ENCODE measurements at regions not wholly inside any gene's neighbourhood (a gene's known extent, or its start where the extent isn't known, plus 50 kb on each side); places are given as distances from the start of the nearest gene placed in this dataset.

- TF ChIP-seq POLR2A (IDR thresholded peaks at IDR 0.05) (no peak), EP300 (IDR thresholded peaks at IDR 0.05) (no peak), POLR2AphosphoS5 (IDR thresholded peaks at IDR 0.05) (no peak)
Observed at GRCh38 chr12:71011261-71011660, 90.7 kb upstream of the PTPRR start.

Data from suprapubic skin (tissue), 4 donors.